Activated naive CD4-positive, alpha-beta T cell treated with anti-CD3 and anti-CD28 coated beads, Interleukin-2, amount 50 U/mL, for 16 hours (primary cell): ENCODE measurements at regions not wholly inside any gene's neighbourhood (a gene's known extent, or its start where the extent isn't known, plus 50 kb on each side); places are given as distances from the start of the nearest gene placed in this dataset.

Source experiments
- DNase-seq: peaks from one replicate; pipeline ENCODE4 v3.0.0-alpha.2; 2020

GRCh38 chr2:180523621-180524340, 456.6 kb upstream of the UBE2E3 start:
- DNase-seq = no peak

GRCh38 chr2:180520921-180521581, 459.4 kb upstream of the UBE2E3 start:
- no peak for DNase-seq

DNA sequence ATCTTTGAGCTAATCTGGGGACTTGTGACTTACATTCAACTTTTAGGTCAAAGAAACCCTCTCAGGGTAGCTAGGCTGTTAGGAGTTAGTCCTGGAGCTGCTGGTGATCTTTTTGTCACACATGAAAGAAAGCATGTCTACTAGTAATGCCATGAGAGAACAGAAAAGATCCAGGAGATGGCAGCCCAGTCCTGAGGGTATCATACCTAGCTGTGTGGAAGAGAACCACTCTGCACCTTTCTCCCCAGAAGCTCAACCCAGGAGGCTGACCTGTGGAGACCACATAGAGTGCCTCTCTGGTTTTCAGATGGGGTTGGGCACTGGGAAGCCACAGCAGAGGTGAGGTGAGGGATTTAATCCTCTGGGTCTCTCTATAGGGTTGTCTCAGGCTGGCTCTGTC, 460.2 kb upstream of the UBE2E3 start:
- DNase-seq = no peak

GRCh38 chr2:180519276-180519675, 461.1 kb upstream of the UBE2E3 start:
- no peak for DNase-seq

GRCh38 chr2:180516232-180516631, 464.2 kb upstream of the UBE2E3 start:
- DNase-seq = no peak

GRCh38 chr2:180513389-180513788, 467.0 kb upstream of the UBE2E3 start:
- no peak for DNase-seq

- no peak for DNase-seq
These were observed 471.9 kb upstream of the UBE2E3 start for GRCh38 chr2:180508458-180508857.

DNA sequence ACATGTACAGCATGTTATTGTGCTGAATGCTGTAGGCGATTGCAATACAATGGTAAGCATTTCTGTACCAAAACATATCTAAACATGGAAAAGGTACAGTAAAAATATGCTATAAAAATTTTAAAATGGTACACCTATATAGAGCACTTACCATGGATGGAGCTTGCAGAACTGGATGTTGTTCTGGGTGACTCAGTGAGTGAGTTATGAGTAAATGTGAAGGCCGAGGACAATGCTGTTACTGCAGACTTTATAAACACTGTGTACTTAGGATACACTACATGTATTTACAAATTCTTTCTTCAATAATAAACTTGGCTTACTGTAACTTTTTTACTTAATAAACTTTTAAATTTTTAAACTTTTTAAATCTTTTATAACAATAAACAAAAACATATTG, 473.4 kb upstream of the UBE2E3 start:
- no peak for DNase-seq

- no peak for DNase-seq
These were observed 475.2 kb upstream of the UBE2E3 start for GRCh38 chr2:180505203-180505602.

DNA sequence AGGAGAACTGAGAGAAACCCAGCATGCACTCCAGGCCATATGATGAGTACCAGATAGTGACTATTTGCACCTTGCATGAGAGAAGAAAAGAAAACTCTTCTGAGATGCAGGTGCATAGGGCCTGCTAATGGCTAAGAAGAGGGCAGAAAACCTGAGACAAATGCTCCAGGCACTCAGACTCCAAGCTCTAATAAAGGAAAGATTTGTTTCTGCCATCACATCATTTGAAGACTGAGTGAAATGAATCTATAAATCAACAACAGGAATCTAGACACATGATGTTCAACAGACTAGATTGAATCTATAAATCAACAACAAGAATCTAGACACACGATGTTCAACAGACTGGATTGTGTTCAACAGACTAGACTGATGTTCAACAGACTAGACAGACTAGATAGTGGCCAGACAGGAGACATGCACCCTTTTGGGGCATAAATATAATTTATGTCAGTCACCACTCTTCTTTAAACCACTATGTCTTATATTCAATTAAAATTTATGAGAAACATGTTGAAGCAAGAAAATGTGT, 482.7 kb upstream of the UBE2E3 start:
- DNase-seq = no peak

DNA sequence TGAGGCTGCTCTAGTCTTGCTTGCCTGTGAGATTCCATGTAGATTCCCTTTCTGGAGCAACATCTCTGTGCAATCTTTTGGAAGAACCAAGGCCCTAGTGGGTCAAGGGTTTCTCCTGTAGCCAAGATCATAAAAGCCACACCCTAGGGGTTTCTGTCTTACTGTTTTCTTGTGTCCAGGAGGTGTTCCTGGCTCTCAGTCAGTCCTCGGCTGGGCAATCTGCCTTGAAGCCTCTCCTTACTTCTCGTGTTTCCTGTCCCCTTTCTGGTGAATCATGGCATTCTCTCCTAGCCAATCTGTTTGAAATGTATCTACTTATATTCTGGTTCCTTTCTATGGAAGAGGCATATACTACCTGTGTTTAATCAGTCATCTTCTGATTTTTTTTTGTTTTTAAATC, 484.8 kb upstream of the UBE2E3 start:
- no peak for DNase-seq

- DNase-seq = no peak
These were observed 486.1 kb upstream of the UBE2E3 start for GRCh38 chr2:180494286-180494685.

DNA sequence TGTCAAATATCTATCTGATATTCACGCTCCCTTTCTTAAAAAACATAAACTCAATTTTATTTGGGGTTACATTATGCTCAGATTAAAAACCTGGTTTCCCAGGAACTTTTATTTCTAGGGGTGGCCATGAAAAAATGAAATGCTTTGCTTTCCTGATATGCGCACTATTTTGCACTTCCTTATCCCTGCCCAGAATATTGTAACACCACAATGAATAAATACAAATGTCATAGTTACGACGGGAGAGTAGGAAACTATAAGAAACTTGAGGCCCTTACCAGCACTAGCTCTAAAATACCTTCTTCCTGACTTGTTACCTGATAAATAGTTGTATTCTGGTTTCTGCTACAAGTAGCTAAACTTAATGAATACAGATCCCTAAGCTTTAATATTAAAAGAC, 475.6 kb upstream of the CWC22 start:
- no peak for DNase-seq

DNA sequence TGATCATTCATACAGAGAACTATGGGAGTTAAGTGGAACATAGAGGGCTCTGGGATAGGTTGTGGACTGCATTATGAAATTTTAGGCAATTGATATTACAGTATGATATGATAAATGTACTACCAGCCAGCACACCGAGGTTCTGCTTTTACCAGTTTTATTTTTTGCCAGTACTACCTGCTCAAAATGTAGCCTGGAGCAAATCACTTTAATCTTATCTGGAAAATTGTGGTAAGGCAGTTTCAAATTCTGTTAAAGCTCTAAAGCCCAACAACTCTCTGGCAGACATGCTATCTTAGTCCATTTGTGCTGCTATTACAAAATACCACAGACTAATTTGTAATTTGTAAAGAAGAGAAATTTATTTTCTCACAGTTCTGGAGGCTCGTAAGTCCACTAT, 474.9 kb upstream of the CWC22 start:
- no peak for DNase-seq

DNA sequence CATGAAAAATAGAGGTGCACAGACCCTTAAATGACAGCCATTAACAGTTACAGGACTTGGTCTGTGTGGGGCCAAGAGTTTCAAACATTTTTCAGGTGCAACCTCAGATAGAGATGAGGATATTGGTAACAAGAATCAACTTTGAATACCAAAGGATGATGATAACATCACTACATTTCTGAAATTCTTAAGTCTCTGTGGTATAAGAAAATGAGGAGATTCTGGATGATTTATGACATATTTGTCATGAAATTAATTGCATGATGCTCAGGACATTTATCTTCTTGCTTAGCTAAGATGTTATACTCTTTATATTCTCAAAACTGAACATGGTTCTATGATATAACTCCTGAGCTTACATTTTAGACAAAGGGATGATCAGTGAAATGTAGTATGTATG, 471.8 kb upstream of the CWC22 start:
- no peak for DNase-seq

DNA sequence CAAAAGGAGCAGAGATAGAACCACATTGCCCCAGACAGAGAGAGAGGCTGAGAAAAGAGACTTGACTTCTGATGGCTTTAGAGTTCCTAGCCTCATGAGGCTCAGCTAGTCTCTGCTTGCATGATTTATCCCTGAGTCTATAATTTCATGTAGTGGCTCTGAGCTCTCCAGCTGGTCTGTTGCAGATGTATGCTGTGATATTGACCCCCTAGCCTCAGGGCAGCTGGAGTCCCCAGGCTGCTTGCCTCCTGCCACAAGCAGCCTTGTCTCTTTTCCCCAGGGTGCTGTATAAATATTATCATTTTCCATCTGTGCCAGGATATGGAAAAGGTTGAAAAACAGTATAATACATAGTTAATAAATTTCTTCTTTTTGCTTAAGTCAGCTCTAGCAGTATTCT, 467.6 kb upstream of the CWC22 start:
- no peak for DNase-seq

GRCh38 chr2:180473456-180473855, 466.4 kb upstream of the CWC22 start:
- DNase-seq = no peak

GRCh38 chr2:180472133-180472532, 465.0 kb upstream of the CWC22 start:
- DNase-seq = no peak

DNA sequence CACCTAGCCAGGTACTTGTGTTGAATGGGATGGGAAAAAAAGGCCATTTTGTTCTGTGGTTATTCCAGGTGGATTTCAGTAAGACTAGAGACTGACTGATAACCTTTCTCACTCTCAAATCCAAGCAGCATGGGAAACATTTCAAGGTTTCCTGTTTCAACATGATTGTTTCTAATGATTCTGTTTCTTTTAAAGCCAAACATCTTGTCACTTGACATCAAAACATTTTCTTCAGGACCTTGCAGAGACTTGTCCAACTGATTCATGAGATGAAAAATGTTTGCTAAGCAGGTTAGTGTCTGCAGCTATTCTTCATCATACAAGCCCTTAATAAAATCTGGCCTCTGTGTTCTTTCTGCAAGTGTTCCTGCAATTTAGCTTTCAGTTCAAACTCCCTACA, 456.5 kb upstream of the CWC22 start:
- no peak for DNase-seq

GRCh38 chr2:180461761-180462160, 454.7 kb upstream of the CWC22 start:
- DNase-seq = no peak

DNA sequence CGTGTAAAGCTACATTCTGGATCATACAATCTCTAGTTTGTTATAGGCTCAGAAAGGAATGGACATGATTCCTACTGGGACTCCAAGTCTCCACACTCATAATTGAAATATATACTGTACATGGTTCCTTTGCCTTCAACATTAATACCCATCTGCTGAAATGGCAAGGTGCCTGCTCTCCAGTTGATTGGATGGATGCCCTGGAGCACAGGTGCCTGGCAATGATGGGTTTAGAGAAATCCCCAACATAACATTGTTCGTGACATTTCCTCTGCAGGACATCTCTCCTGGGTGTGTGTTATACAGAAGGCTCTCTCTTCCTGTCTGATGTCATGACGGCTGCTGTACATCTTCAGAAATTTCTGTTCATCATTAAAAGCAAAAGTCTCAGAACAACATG, 449.7 kb upstream of the CWC22 start:
- DNase-seq = no peak

DNA sequence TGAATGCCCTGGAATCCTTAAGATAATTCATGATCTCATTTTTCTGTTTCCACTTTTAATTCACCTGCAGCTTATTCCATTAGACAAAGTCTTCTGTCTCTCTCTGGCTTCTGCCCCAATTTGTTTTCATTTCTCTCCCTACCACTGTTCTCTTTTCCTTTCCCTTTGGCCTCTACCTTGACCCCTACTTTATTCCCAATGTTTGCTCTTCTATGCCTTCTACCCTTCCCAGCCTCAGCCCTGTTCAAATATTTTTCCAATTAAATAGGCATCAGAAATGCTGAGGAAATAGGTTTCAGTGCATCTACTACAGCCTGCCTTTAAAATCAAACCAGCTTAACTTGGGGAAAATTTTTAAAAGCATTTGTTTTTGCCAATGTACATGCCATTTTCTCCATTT, 443.7 kb upstream of the CWC22 start:
- DNase-seq = no peak

DNA sequence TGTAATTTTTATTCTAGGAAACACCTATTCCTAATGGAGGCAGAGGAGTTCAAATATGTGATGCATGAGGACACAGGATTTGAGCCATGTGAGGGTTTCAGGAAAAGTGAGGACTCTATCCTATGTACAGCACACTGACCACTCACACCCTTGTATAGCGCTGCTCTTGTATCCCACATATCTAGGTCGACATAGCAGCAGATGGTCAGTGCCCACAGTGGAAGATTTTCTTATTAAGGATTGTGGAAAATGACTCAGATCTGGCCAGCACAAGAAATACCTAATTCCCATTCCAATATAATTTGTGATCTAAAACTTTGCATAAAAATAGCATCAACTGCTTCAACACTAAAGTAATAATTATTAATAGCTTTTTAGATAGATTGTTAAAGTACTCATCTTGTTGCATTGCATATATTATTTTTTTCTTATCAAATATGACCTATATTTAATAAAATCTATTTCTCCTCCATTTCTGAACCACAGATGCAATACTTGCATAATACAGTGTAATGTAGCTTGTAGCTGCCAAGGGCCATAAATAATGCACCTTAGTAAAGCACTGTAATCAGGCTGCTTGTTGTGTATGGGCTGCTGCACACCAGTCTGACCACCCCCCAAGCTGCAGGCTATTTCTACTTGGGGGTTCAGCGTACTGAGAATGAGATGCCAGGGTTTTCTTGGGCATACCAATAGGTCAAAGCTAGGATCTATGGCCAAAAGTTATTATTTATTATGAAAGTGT, 442.2 kb upstream of the CWC22 start:
- DNase-seq = no peak

GRCh38 chr2:180446492-180446891, 439.4 kb upstream of the CWC22 start:
- DNase-seq = no peak
